ENCODE measurements at regions not wholly inside any gene's neighbourhood (a gene's known extent, or its start where the extent isn't known, plus 50 kb on each side); places are given as distances from the start of the nearest gene placed in this dataset.

GRCh38 chr13:80550971-80551441 lies 210.1 kb upstream of the SPRY2 start:
- no peaks in the 10 kb centered on the region for H3K79me2 ChIP-seq (ENCODE audit: insufficient read depth, low read length)
- peaks cover 0 to 3% of the 10 kb centered on the region in 2 donors for H3K4me1 ChIP-seq (ENCODE audit: control insufficient read depth in 1 of 2, insufficient read depth in 2 of 2, low read length in 2 of 2)
- Mint-ChIP-seq H3K9me3 (no peaks in the 10 kb centered on the region), H3K36me3 (no peaks in the 10 kb centered on the region), H3K4me1 (peaks cover 10% of the 10 kb centered on the region), H3K4me3 (no peak overlapping the region), H3K27me3 (ENCODE audit: low read depth in 3 of 3) (peaks cover 0 to 1% (median 0%) of the 10 kb centered on the region in 3 donors), H3K27ac (no peak overlapping the region)
- H3K9me3 ChIP-seq (replicated peaks in 1 of 2; ENCODE audit: control insufficient read depth in 1 of 2, insufficient read depth in 1 of 2, low read length in 2 of 2) = no peaks in the 10 kb centered on the region
- no peaks in the 10 kb centered on the region for H3K36me3 ChIP-seq (replicated peaks in 1 of 2; ENCODE audit: control insufficient read depth in 1 of 2, insufficient read depth in 2 of 2, low read length in 2 of 2)
- 100% methylated on average over 1 of the region's 2 CpGs for WGBS (ENCODE audit: insufficient coverage)
- intact Hi-C loops (cut with micrococcal nuclease) = no loop called here
- H2AFZ ChIP-seq (ENCODE audit: insufficient read depth, low read depth, low read length, poor library complexity, severe bottlenecking) = no peak overlapping the region
- no peak overlapping the region for H3K27ac ChIP-seq (ENCODE audit: low read depth in 1 of 2, low read length in 2 of 2)
- no peaks in the 10 kb centered on the region for H4K20me1 ChIP-seq (ENCODE audit: insufficient read depth, low read length)
- H3K27me3 ChIP-seq (ENCODE audit: control insufficient read depth in 2 of 2, insufficient read depth in 2 of 2, low read length in 2 of 2) = no peaks in the 10 kb centered on the region
- H3K4me3 ChIP-seq (replicated peaks in 1 of 3; ENCODE audit: low read depth in 2 of 3, low read length in 3 of 3) = no peak overlapping the region
- H3K9ac ChIP-seq (ENCODE audit: insufficient read depth, low read length, poor library complexity, severe bottlenecking) = no peak overlapping the region
- no peak for DNase-seq
- TF ChIP-seq CTCF (IDR thresholded peaks at IDR 0.05) = no peak
- H3K4me2 ChIP-seq (replicated peaks; ENCODE audit: extremely low read depth, low read length, poor library complexity, severe bottlenecking) = no peak overlapping the region

GRCh38 chr13:80548915-80549314 lies 208.0 kb upstream of the SPRY2 start:
- DNase-seq = no peak
- H3K4me2 ChIP-seq (replicated peaks; ENCODE audit: extremely low read depth, low read length, poor library complexity, severe bottlenecking) = no peak overlapping the region
- peaks cover 0 to 3% of the 10 kb centered on the region in 2 donors for H3K4me1 ChIP-seq (ENCODE audit: control insufficient read depth in 1 of 2, insufficient read depth in 2 of 2, low read length in 2 of 2)
- no peak overlapping the region for H3K4me3 Mint-ChIP-seq
- no peaks in the 10 kb centered on the region for H3K79me2 ChIP-seq (ENCODE audit: insufficient read depth, low read length)
- H3K27me3 Mint-ChIP-seq (ENCODE audit: low read depth in 3 of 3) = peaks cover 0 to 1% (median 0%) of the 10 kb centered on the region in 3 donors
- no peaks in the 10 kb centered on the region for H3K36me3 ChIP-seq (replicated peaks in 1 of 2; ENCODE audit: control insufficient read depth in 1 of 2, insufficient read depth in 2 of 2, low read length in 2 of 2)
- no peaks in the 10 kb centered on the region for H3K27me3 ChIP-seq (ENCODE audit: control insufficient read depth in 2 of 2, insufficient read depth in 2 of 2, low read length in 2 of 2)
- no peak overlapping the region for H3K4me3 ChIP-seq (replicated peaks in 1 of 3; ENCODE audit: low read depth in 2 of 3, low read length in 3 of 3)
- H3K9me3 ChIP-seq (replicated peaks in 1 of 2; ENCODE audit: control insufficient read depth in 1 of 2, insufficient read depth in 1 of 2, low read length in 2 of 2) = no peaks in the 10 kb centered on the region
- H3K9me3 Mint-ChIP-seq = no peaks in the 10 kb centered on the region
- H4K20me1 ChIP-seq (ENCODE audit: insufficient read depth, low read length) = no peaks in the 10 kb centered on the region
- no peak overlapping the region for H3K27ac Mint-ChIP-seq
- no peak overlapping the region for H3K27ac ChIP-seq (ENCODE audit: low read depth in 1 of 2, low read length in 2 of 2)
- peaks cover 10% of the 10 kb centered on the region for H3K4me1 Mint-ChIP-seq
- no peak overlapping the region for H2AFZ ChIP-seq (ENCODE audit: insufficient read depth, low read depth, low read length, poor library complexity, severe bottlenecking)
- H3K9ac ChIP-seq (ENCODE audit: insufficient read depth, low read length, poor library complexity, severe bottlenecking) = no peak overlapping the region
- intact Hi-C loops (cut with micrococcal nuclease) = no loop called here
- no peaks in the 10 kb centered on the region for H3K36me3 Mint-ChIP-seq
- no peak for TF ChIP-seq CTCF (IDR thresholded peaks at IDR 0.05)

Data from CD14-positive monocyte (primary cell).